Gastroesophageal sphincter (tissue), 4 donors: ENCODE measurements at regions not wholly inside any gene's neighbourhood (a gene's known extent, or its start where the extent isn't known, plus 50 kb on each side); places are given as distances from the start of the nearest gene placed in this dataset.
A peak's percentile ranks its signal among the peaks of the same experiment; 100 is the strongest.

ENCODE experiments used
- ATAC-seq: fragments of 150-250 bp; one replicate; pipeline ENCODE4 v1.9.1; 2016; ENCODE audit warnings: mild to moderate bottlenecking, moderate library complexity
- H3K27ac ChIP-seq, 4 donors: fragments of 200-600 bp; sonication (generic) in 3 of 4; 1 replicate in 3 of 4; 2 replicates in 1 of 4; pipeline ENCODE4 v1.5.1; 2016 to 2019
- H3K27me3 ChIP-seq: fragments of 200-600 bp; sonication (generic); one replicate; pipeline ENCODE4 v1.5.1; 2019
- H3K36me3 ChIP-seq, 2 donors: fragments of 200-600 bp; sonication (generic); one replicate each; pipeline ENCODE4 v1.5.1; 2019; ENCODE audit warnings: control low read depth in 1 of 2
- H3K4me1 ChIP-seq, 3 donors: fragments of 200-600 bp; sonication (generic); 1 replicate in 2 of 3; 2 replicates in 1 of 3; pipeline ENCODE4 v1.5.1; 2016 to 2019; ENCODE audit warnings: control low read depth in 2 of 3
- H3K4me3 ChIP-seq, 2 donors: fragments of 200-600 bp; sonication (generic); one replicate each; pipeline ENCODE4 v1.5.1; 2019; ENCODE audit warnings: mild to moderate bottlenecking in 1 of 2, moderate library complexity in 1 of 2
- H3K9me3 ChIP-seq, 3 donors: fragments of 200-600 bp; sonication (generic); one replicate each; pipeline ENCODE4 v1.5.1; 2017 to 2019; ENCODE audit warnings: control low read depth in 2 of 3
- CTCF ChIP-seq, 4 experiments: fragments of 200-600 bp in 2 of 4; fragments of 450-650 bp in 2 of 4; sonication (generic) in 1 of 4; IDR thresholded peaks; one replicate each; pipeline ENCODE4 v1.5.1; 2017 to 2019; ENCODE audit warnings: antibody characterized with exemption in 4 of 4, mild to moderate bottlenecking in 2 of 4, moderate library complexity in 2 of 4
- EP300 ChIP-seq: sonication (generic); formaldehyde crosslinking; IDR thresholded peaks from one replicate; pipeline ENCODE4 v1.6.1; 2017; ENCODE audit warnings: antibody characterized with exemption, mild to moderate bottlenecking
- POLR2A ChIP-seq, 2 donors: fragments of 450-650 bp; IDR thresholded peaks; one replicate each; pipeline ENCODE4 v1.6.1; 2017; ENCODE audit warnings: antibody characterized with exemption in 2 of 2, mild to moderate bottlenecking in 2 of 2, moderate library complexity in 1 of 2
- POLR2AphosphoS5 ChIP-seq: sonication (generic); formaldehyde crosslinking; IDR thresholded peaks from one replicate; pipeline ENCODE4 v1.6.1; 2017; ENCODE audit warnings: antibody characterized with exemption
- whole genome bisulfite sequencing, 2 donors: methylation state at CpG; one replicate each; pipeline ENCODE4 v1.1.5; 2018; ENCODE audit warnings: low coverage in 1 of 2; 5-methylcytosine and 5-hydroxymethylcytosine counted together

GRCh38 chr13:53781941-53782340, 753.3 kb downstream of the OLFM4 start:
- no peak for ATAC-seq
- 20 to 21% methylated on average over 6 of the region's 6 CpGs for WGBS, 2 donors
- no peak overlapping the region for H3K27ac ChIP-seq
- no peaks in the 10 kb centered on the region for H3K9me3 ChIP-seq
- H3K4me3 ChIP-seq = no peak overlapping the region
- H3K36me3 ChIP-seq = no peaks in the 10 kb centered on the region
- H3K27me3 ChIP-seq = peaks cover 9% of the 10 kb centered on the region
- H3K4me1 ChIP-seq = peaks cover 0 to 4% (median 0%) of the 10 kb centered on the region in 3 donors
- no peak for TF ChIP-seq EP300
- no peak for TF ChIP-seq POLR2A (IDR thresholded peaks at IDR 0.05)
- TF ChIP-seq CTCF (IDR thresholded peaks at IDR 0.05) = no peak

GRCh38 chr13:53782488-53782961, 753.9 kb downstream of the OLFM4 start:
- H3K4me3 ChIP-seq = peak overlapping the region; percentile 26 to 33

DNA sequence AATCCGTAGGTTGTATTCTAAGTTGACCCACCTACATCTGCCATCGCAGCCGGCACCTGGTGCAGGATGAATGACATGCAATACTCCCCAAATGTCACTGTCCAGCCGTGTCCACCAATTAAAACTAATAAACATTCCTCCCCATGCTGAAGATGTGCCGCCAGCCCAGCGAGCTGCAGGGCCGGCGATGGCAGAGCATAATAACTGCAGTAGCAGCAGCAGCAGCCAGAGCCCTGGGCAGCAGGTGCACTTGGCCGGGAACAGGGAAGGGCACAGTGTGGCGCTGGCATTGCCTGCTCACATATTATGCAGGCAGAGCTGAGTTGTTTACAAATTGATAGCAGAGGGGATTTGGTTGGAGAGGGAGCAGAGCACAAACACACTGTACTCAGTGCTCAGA, 754.9 kb downstream of the OLFM4 start:
- H3K27ac ChIP-seq = no peak overlapping the region
- TF ChIP-seq CTCF (IDR thresholded peaks at IDR 0.05) (no peak), POLR2A (IDR thresholded peaks at IDR 0.05) (no peak), EP300 (no peak), POLR2AphosphoS5 (no peak)
- no peaks in the 10 kb centered on the region for H3K9me3 ChIP-seq
- peaks cover 0 to 4% (median 0%) of the 10 kb centered on the region in 3 donors for H3K4me1 ChIP-seq
- no peaks in the 10 kb centered on the region for H3K36me3 ChIP-seq
- WGBS, 2 donors = 67 to 100% methylated on average over 1 of the region's 10 CpGs
- H3K27me3 ChIP-seq = peaks cover 9% of the 10 kb centered on the region
- H3K4me3 ChIP-seq = no peak overlapping the region
- no peak for ATAC-seq

More at GRCh38 chr13:53782488-53782961, 753.9 kb downstream of the OLFM4 start:
- peaks cover 9% of the 10 kb centered on the region for H3K27me3 ChIP-seq
- TF ChIP-seq CTCF (IDR thresholded peaks at IDR 0.05) = peak; percentile 49 to 77 (median 58)
- no peak for TF ChIP-seq POLR2AphosphoS5
- TF ChIP-seq POLR2A (IDR thresholded peaks at IDR 0.05) = no peak
- no peak for TF ChIP-seq EP300
- WGBS, 2 donors = 0 to 1% methylated on average over 9 of the region's 9 CpGs
- H3K4me1 ChIP-seq = peaks cover 0 to 4% (median 0%) of the 10 kb centered on the region in 3 donors
- no peaks in the 10 kb centered on the region for H3K9me3 ChIP-seq
- no peaks in the 10 kb centered on the region for H3K36me3 ChIP-seq
- ATAC-seq = peak; percentile 46
- H3K27ac ChIP-seq = no peak overlapping the region

DNA sequence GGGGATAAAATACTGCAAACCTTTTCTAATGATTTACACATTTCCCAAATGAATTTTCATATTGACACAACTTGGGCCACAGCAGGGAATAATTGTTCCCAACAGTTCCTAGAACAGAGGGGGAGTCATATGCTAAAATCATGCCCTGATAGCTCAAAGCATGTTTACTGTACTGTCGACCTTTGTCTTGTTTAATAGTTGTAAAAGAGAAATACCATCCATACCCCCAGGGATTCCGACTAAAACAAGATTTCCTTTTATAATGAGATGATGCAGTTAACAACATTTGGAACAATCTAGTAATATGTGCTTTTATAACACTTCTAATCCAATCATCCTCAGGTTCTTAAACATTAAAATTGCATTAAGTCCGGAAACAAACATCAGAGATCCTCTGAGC, 759.7 kb downstream of the OLFM4 start:
- H3K27ac ChIP-seq = no peak overlapping the region
- H3K27me3 ChIP-seq = peaks cover 7% of the 10 kb centered on the region
- no peaks in the 10 kb centered on the region for H3K36me3 ChIP-seq
- ATAC-seq = no peak
- H3K4me3 ChIP-seq = no peak overlapping the region
- 57 to 67% methylated on average over 2 to 3 of the region's 3 CpGs for WGBS, 2 donors
- no peaks in the 10 kb centered on the region for H3K9me3 ChIP-seq
- H3K4me1 ChIP-seq = no peaks in the 10 kb centered on the region
- TF ChIP-seq POLR2A (IDR thresholded peaks at IDR 0.05) = no peak
- no peak for TF ChIP-seq EP300
- TF ChIP-seq POLR2AphosphoS5 = no peak
- no peak for TF ChIP-seq CTCF (IDR thresholded peaks at IDR 0.05)

- H3K9me3 ChIP-seq = no peaks in the 10 kb centered on the region
- TF ChIP-seq EP300 = no peak
- no peak for TF ChIP-seq CTCF (IDR thresholded peaks at IDR 0.05)
- TF ChIP-seq POLR2A (IDR thresholded peaks at IDR 0.05) = no peak
- TF ChIP-seq POLR2AphosphoS5 = no peak
- no peaks in the 10 kb centered on the region for H3K27me3 ChIP-seq
- ATAC-seq = no peak
- no peak overlapping the region for H3K27ac ChIP-seq
- no peaks in the 10 kb centered on the region for H3K4me1 ChIP-seq
- no peaks in the 10 kb centered on the region for H3K36me3 ChIP-seq
- H3K4me3 ChIP-seq = no peak overlapping the region
- WGBS, 2 donors = 81 to 85% methylated on average over 4 to 5 of the region's 5 CpGs
These were observed 771.4 kb downstream of the OLFM4 start for GRCh38 chr13:53800011-53800410.
